NB4 (cell line): ENCODE measurements at regions not wholly inside any gene's neighbourhood (a gene's known extent, or its start where the extent isn't known, plus 50 kb on each side); places are given as distances from the start of the nearest gene placed in this dataset.

Experiments
- DNase-seq: peaks from one replicate; pipeline ENCODE4 v3.0.0; 2010; ENCODE audit warnings: low read depth
- H3K4me3 ChIP-seq: one replicate; pipeline ENCODE4 v1.5.1; 2011; ENCODE audit warnings: mild to moderate bottlenecking, low read depth, low read length, moderate library complexity
- CTCF ChIP-seq: IDR thresholded peaks from one replicate; pipeline ENCODE4 v1.5.1; 2012; ENCODE audit warnings: low read depth, low read length
- MAX ChIP-seq: IDR thresholded peaks from 2 replicates; pipeline ENCODE4 v1.6.1; 2011; ENCODE audit warnings: low read depth, low read length
- MYC ChIP-seq: IDR thresholded peaks from 2 replicates; pipeline ENCODE4 v1.6.1; 2011; ENCODE audit warnings: low read depth, low read length
- POLR2A ChIP-seq: IDR thresholded peaks from 2 replicates; pipeline ENCODE4 v1.6.1; 2011; ENCODE audit warnings: mild to moderate bottlenecking; ENCODE audit not compliant: insufficient read length; ENCODE audit errors: extremely low read depth

GRCh38 chr4:11252149-11252548 lies 176.5 kb downstream of the HS3ST1 start:
- no peak for DNase-seq
- H3K4me3 ChIP-seq = no peak overlapping the region
- no peak for TF ChIP-seq MYC
- TF ChIP-seq CTCF = no peak
- TF ChIP-seq POLR2A = no peak
- no peak for TF ChIP-seq MAX

GRCh38 chr4:11250510-11250909 lies 178.2 kb downstream of the HS3ST1 start:
- no peak overlapping the region for H3K4me3 ChIP-seq
- TF ChIP-seq POLR2A (no peak), MYC (no peak), CTCF (no peak), MAX (no peak)
- DNase-seq = no peak

GRCh38 chr4:11232015-11232414 lies 196.7 kb downstream of the HS3ST1 start:
- no peak for DNase-seq
- no peak overlapping the region for H3K4me3 ChIP-seq
- TF ChIP-seq CTCF (no peak), MAX (no peak), POLR2A (no peak), MYC (no peak)

GRCh38 chr4:11230866-11231265 lies 197.8 kb downstream of the HS3ST1 start:
- no peak overlapping the region for H3K4me3 ChIP-seq
- no peak for DNase-seq
- TF ChIP-seq POLR2A (no peak), MAX (no peak), CTCF (no peak), MYC (no peak)

GRCh38 chr4:11228530-11228929 lies 200.2 kb downstream of the HS3ST1 start:
- no peak overlapping the region for H3K4me3 ChIP-seq
- peak; percentile 14 for DNase-seq
- TF ChIP-seq POLR2A = no peak
- TF ChIP-seq CTCF = no peak
- no peak for TF ChIP-seq MYC
- no peak for TF ChIP-seq MAX

- no peak overlapping the region for H3K4me3 ChIP-seq
- no peak for DNase-seq
- no peak for TF ChIP-seq POLR2A
- TF ChIP-seq MAX = no peak
- TF ChIP-seq MYC = no peak
- TF ChIP-seq CTCF = no peak
Observed at GRCh38 chr4:11223311-11223710, 205.4 kb downstream of the HS3ST1 start.
